ENCODE measurements at regions not wholly inside any gene's neighbourhood (a gene's known extent, or its start where the extent isn't known, plus 50 kb on each side); places are given as distances from the start of the nearest gene placed in this dataset.

DNA sequence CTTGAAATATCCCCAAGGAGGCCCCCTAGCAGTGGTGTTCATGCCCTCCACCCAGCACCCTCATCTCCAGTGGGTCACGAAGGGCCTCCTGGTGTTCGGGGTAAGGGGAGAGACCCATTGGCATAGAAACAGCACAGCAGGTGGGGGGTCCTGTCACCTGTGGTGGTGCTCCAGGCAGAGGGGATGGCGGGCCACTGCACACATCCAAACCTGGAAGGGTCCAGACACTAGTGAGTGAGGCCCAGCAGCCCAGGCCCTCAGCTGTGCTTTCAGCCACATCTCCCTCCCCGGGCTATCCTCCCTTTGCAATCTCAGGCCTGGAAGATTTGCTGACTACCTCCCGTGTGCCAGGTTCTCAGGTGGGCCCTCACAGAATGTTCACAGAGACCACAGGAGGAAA lies 59.4 kb upstream of the LYVE1 start:
- H3K4me2 ChIP-seq (ENCODE audit: low read depth, low read length): no peak overlapping the region
- no peak for DNase-seq
- no peaks in the 10 kb centered on the region for H3K36me3 ChIP-seq (replicated peaks; ENCODE audit: insufficient read depth, low read length)
- H3K9ac ChIP-seq (ENCODE audit: low read length): no peak overlapping the region
- no peaks in the 10 kb centered on the region for H3K9me2 ChIP-seq (replicated peaks; ENCODE audit: insufficient read depth, low read length)
- H3K79me2 ChIP-seq (ENCODE audit: low read length): no peaks in the 10 kb centered on the region
- no peak for TF ChIP-seq CTCF (IDR thresholded peaks at IDR 0.05; ENCODE audit: low read length)
- no peak for TF ChIP-seq EZH2phosphoT487 (IDR thresholded peaks at IDR 0.05; ENCODE audit: low read length)
- TF ChIP-seq EZH2 (optimal IDR thresholded peaks at IDR 0.05; ENCODE audit: low read depth, low read length): no peak
- H2AFZ ChIP-seq (ENCODE audit: low read length): no peak overlapping the region
- no peak overlapping the region for H3K4me3 ChIP-seq (ENCODE audit: low read length)
- H3K27me3 ChIP-seq (replicated peaks; ENCODE audit: insufficient read depth, low read length): no peaks in the 10 kb centered on the region
- H3K9me3 ChIP-seq (replicated peaks; ENCODE audit: insufficient read depth, low read length): no peaks in the 10 kb centered on the region
- no peaks in the 10 kb centered on the region for H4K20me1 ChIP-seq (ENCODE audit: insufficient read depth, low read length)
- H3K27ac ChIP-seq (ENCODE audit: low read length): no peak overlapping the region
- H3K4me1 ChIP-seq (ENCODE audit: low read length): 0 out of 2 replicates have a peak, but pooled peaks cover 10% of the 10 kb centered on the region
- H3F3A ChIP-seq (ENCODE audit: insufficient read depth, low read length): no peaks in the 10 kb centered on the region

GRCh38 chr11:10627291-10627690 lies 58.8 kb upstream of the LYVE1 start:
- Histone ChIP-seq H3K4me1 (ENCODE audit: low read length) (0 out of 2 replicates have a peak, but pooled peaks cover 10% of the 10 kb centered on the region), H3K27ac (ENCODE audit: low read length) (no peak overlapping the region), H3K79me2 (ENCODE audit: low read length) (no peaks in the 10 kb centered on the region), H3K4me2 (ENCODE audit: low read depth, low read length) (no peak overlapping the region), H4K20me1 (ENCODE audit: insufficient read depth, low read length) (no peaks in the 10 kb centered on the region), H3K4me3 (ENCODE audit: low read length) (no peak overlapping the region), H3F3A (ENCODE audit: insufficient read depth, low read length) (no peaks in the 10 kb centered on the region), H3K27me3 (replicated peaks; ENCODE audit: insufficient read depth, low read length) (no peaks in the 10 kb centered on the region), H3K36me3 (replicated peaks; ENCODE audit: insufficient read depth, low read length) (no peaks in the 10 kb centered on the region), H3K9ac (ENCODE audit: low read length) (no peak overlapping the region), H3K9me2 (replicated peaks; ENCODE audit: insufficient read depth, low read length) (no peaks in the 10 kb centered on the region), H3K9me3 (replicated peaks; ENCODE audit: insufficient read depth, low read length) (no peaks in the 10 kb centered on the region), H2AFZ (ENCODE audit: low read length) (no peak overlapping the region)
- no peak for DNase-seq
- TF ChIP-seq CTCF (IDR thresholded peaks at IDR 0.05; ENCODE audit: low read length) (no peak), EZH2phosphoT487 (IDR thresholded peaks at IDR 0.05; ENCODE audit: low read length) (no peak), EZH2 (optimal IDR thresholded peaks at IDR 0.05; ENCODE audit: low read depth, low read length) (no peak)

GRCh38 chr11:10625982-10626311 lies 57.5 kb upstream of the LYVE1 start:
- no peak overlapping the region for H2AFZ ChIP-seq (ENCODE audit: low read length)
- TF ChIP-seq EZH2 (optimal IDR thresholded peaks at IDR 0.05; ENCODE audit: low read depth, low read length): no peak
- no peak for TF ChIP-seq EZH2phosphoT487 (IDR thresholded peaks at IDR 0.05; ENCODE audit: low read length)
- no peak for TF ChIP-seq CTCF (IDR thresholded peaks at IDR 0.05; ENCODE audit: low read length)
- H3K36me3 ChIP-seq (replicated peaks; ENCODE audit: insufficient read depth, low read length): no peaks in the 10 kb centered on the region
- no peak for DNase-seq
- H3K4me2 ChIP-seq (ENCODE audit: low read depth, low read length): no peak overlapping the region
- no peaks in the 10 kb centered on the region for H3K79me2 ChIP-seq (ENCODE audit: low read length)
- H4K20me1 ChIP-seq (ENCODE audit: insufficient read depth, low read length): no peaks in the 10 kb centered on the region
- no peaks in the 10 kb centered on the region for H3F3A ChIP-seq (ENCODE audit: insufficient read depth, low read length)
- no peak overlapping the region for H3K9ac ChIP-seq (ENCODE audit: low read length)
- H3K4me1 ChIP-seq (ENCODE audit: low read length): 0 out of 2 replicates have a peak, but pooled peaks cover 10% of the 10 kb centered on the region
- H3K9me2 ChIP-seq (replicated peaks; ENCODE audit: insufficient read depth, low read length): no peaks in the 10 kb centered on the region
- H3K27ac ChIP-seq (ENCODE audit: low read length): no peak overlapping the region
- no peak overlapping the region for H3K4me3 ChIP-seq (ENCODE audit: low read length)
- no peaks in the 10 kb centered on the region for H3K27me3 ChIP-seq (replicated peaks; ENCODE audit: insufficient read depth, low read length)
- no peaks in the 10 kb centered on the region for H3K9me3 ChIP-seq (replicated peaks; ENCODE audit: insufficient read depth, low read length)

All from MM.1S (cell line).